HEK293 (cell line): ENCODE measurements at regions not wholly inside any gene's neighbourhood (a gene's known extent, or its start where the extent isn't known, plus 50 kb on each side); places are given as distances from the start of the nearest gene placed in this dataset.

Source experiments
- CTCF ChIA-PET: fragments of 350-600 bp; formaldehyde crosslinking; extraction: SDS; loops from one replicate; lab custom pipeline; 2021; ENCODE audit warnings: antibody characterized with exemption; lab: Yijun Ruan, JAX
- POLR2A ChIA-PET: fragments of 300-600 bp; formaldehyde crosslinking; extraction: SDS; loops from one replicate; lab custom pipeline; 2020; ENCODE audit warnings: antibody characterized with exemption, inconsistent platforms; lab: Yijun Ruan, JAX
- H3K27ac ChIP-seq: fragments of 200-500 bp; sonication (Bioruptor generic); 2 replicates; pipeline ENCODE4 v1.5.1; 2014; ENCODE audit warnings: low read depth, low read length, control low read depth, inconsistent platforms; ENCODE audit errors: extremely low read depth
- H3K36me3 ChIP-seq, 2 experiments: fragments of 200-500 bp in 1 of 2; sonication (Bioruptor generic) in 1 of 2; 1 replicate in 1 of 2; 2 replicates in 1 of 2; pipeline ENCODE4 v1.5.1; 2014 to 2017; ENCODE audit warnings: inconsistent platforms in 2 of 2, low read length in 2 of 2; ENCODE audit not compliant: control insufficient read depth in 2 of 2, insufficient read depth in 1 of 2
- H3K4me1 ChIP-seq: fragments of 200-500 bp; sonication (Bioruptor generic); 2 replicates; pipeline ENCODE4 v1.5.1; 2014; ENCODE audit warnings: mild to moderate bottlenecking, low read length, inconsistent platforms; ENCODE audit not compliant: control insufficient read depth, insufficient read depth
- H3K4me3 ChIP-seq: 2 replicates; pipeline ENCODE4 v1.5.1; 2011; ENCODE audit warnings: low read depth, mild to moderate bottlenecking, control low read depth, low read length, moderate library complexity
- H3K9me3 ChIP-seq: fragments of 200-500 bp; sonication (Bioruptor generic); 2 replicates; pipeline ENCODE4 v1.5.1; 2014; ENCODE audit warnings: low read depth, low read length, inconsistent platforms; ENCODE audit not compliant: control insufficient read depth, insufficient read depth
- FEZF1 ChIP-seq: fragments of 450-650 bp; formaldehyde crosslinking; IDR thresholded peaks from 2 replicates; pipeline ENCODE4 v1.5.1; 2016; ENCODE audit warnings: missing biosample characterization, missing genetic modification characterization
- IKZF3 ChIP-seq: fragments of 450-650 bp; IDR thresholded peaks from 2 replicates; pipeline ENCODE4 v1.5.0; 2018; ENCODE audit warnings: missing biosample characterization, mild to moderate bottlenecking, missing genetic modification characterization, moderate library complexity
- KLF1 ChIP-seq: fragments of 450-650 bp; formaldehyde crosslinking; IDR thresholded peaks from 2 replicates; pipeline ENCODE4 v1.5.1; 2016; ENCODE audit warnings: missing biosample characterization, missing genetic modification characterization
- MZF1 ChIP-seq: fragments of 450-650 bp; formaldehyde crosslinking; IDR thresholded peaks from 2 replicates; pipeline ENCODE4 v1.5.1; 2017; ENCODE audit warnings: missing biosample characterization, missing genetic modification characterization, borderline replicate concordance
- SCRT2 ChIP-seq: fragments of 450-650 bp; formaldehyde crosslinking; IDR thresholded peaks from 2 replicates; pipeline ENCODE4 v1.5.1; 2016; ENCODE audit warnings: missing biosample characterization, missing genetic modification characterization
- SP7 ChIP-seq: fragments of 450-650 bp; formaldehyde crosslinking; IDR thresholded peaks from 2 replicates; pipeline ENCODE4 v1.5.1; 2016; ENCODE audit warnings: missing biosample characterization, missing genetic modification characterization
- ZBTB20 ChIP-seq: fragments of 450-650 bp; formaldehyde crosslinking; IDR thresholded peaks from 2 replicates; pipeline ENCODE4 v1.5.1; 2016; ENCODE audit warnings: missing biosample characterization, missing genetic modification characterization
- ZNF114 ChIP-seq: fragments of 450-650 bp; formaldehyde crosslinking; IDR thresholded peaks from 2 replicates; pipeline ENCODE4 v1.5.0; 2017; ENCODE audit warnings: missing biosample characterization, missing genetic modification characterization
- ZNF19 ChIP-seq: fragments of 450-650 bp; formaldehyde crosslinking; IDR thresholded peaks from 2 replicates; pipeline ENCODE4; 2016; ENCODE audit warnings: missing biosample characterization, missing genetic modification characterization, low read depth
- ZNF23 ChIP-seq: fragments of 450-650 bp; formaldehyde crosslinking; IDR thresholded peaks from 2 replicates; pipeline ENCODE4 v1.5.1; 2016; ENCODE audit warnings: missing biosample characterization, missing genetic modification characterization, borderline replicate concordance
- ZNF350 ChIP-seq: fragments of 450-650 bp; formaldehyde crosslinking; IDR thresholded peaks from 2 replicates; pipeline ENCODE4 v1.5.0; 2017; ENCODE audit warnings: missing biosample characterization, mild to moderate bottlenecking, missing genetic modification characterization
- ZNF37A ChIP-seq: fragments of 450-650 bp; IDR thresholded peaks from 2 replicates; pipeline ENCODE4 v1.5.1; 2018; ENCODE audit warnings: missing biosample characterization, missing genetic modification characterization
- ZNF426 ChIP-seq: fragments of 450-650 bp; formaldehyde crosslinking; IDR thresholded peaks from 2 replicates; pipeline ENCODE4 v1.5.1; 2017; ENCODE audit warnings: missing biosample characterization, missing genetic modification characterization, mild to moderate bottlenecking, inconsistent platforms, moderate library complexity
- ZNF501 ChIP-seq: fragments of 450-650 bp; formaldehyde crosslinking; IDR thresholded peaks from 2 replicates; pipeline ENCODE4 v1.5.1; 2016; ENCODE audit warnings: missing biosample characterization, missing genetic modification characterization
- ZNF558 ChIP-seq: fragments of 450-650 bp; formaldehyde crosslinking; IDR thresholded peaks from 2 replicates; pipeline ENCODE4 v1.5.1; 2016; ENCODE audit warnings: missing biosample characterization, missing genetic modification characterization
- ZNF585B ChIP-seq: fragments of 450-650 bp; formaldehyde crosslinking; IDR thresholded peaks from 2 replicates; pipeline ENCODE4 v1.5.1; 2016; ENCODE audit warnings: missing biosample characterization, missing genetic modification characterization
- ZNF596 ChIP-seq: fragments of 450-650 bp; IDR thresholded peaks from 2 replicates; pipeline ENCODE4 v1.5.0; 2018; ENCODE audit warnings: missing biosample characterization, mild to moderate bottlenecking, missing genetic modification characterization, moderate library complexity
- ZNF664 ChIP-seq: fragments of 450-650 bp; formaldehyde crosslinking; IDR thresholded peaks from 2 replicates; pipeline ENCODE4 v1.5.1; 2016; ENCODE audit warnings: missing biosample characterization, missing genetic modification characterization
- ZNF777 ChIP-seq: fragments of 450-650 bp; formaldehyde crosslinking; IDR thresholded peaks from 2 replicates; pipeline ENCODE4 v1.5.1; 2017; ENCODE audit warnings: missing biosample characterization, missing genetic modification characterization, borderline replicate concordance
- ZSCAN16 ChIP-seq: fragments of 450-650 bp; formaldehyde crosslinking; IDR thresholded peaks from 2 replicates; pipeline ENCODE4 v1.5.1; 2016; ENCODE audit warnings: missing biosample characterization, missing genetic modification characterization
- ZSCAN23 ChIP-seq: fragments of 450-650 bp; formaldehyde crosslinking; IDR thresholded peaks from 2 replicates; pipeline ENCODE4 v1.5.1; 2016; ENCODE audit warnings: missing biosample characterization, missing genetic modification characterization
- ZSCAN30 ChIP-seq: fragments of 450-650 bp; IDR thresholded peaks from 2 replicates; pipeline ENCODE4 v1.5.1; 2018; ENCODE audit warnings: missing biosample characterization, mild to moderate bottlenecking, missing genetic modification characterization, moderate library complexity
- ZXDB ChIP-seq: fragments of 450-650 bp; formaldehyde crosslinking; IDR thresholded peaks from 2 replicates; pipeline ENCODE4 v1.5.1; 2016; ENCODE audit warnings: missing biosample characterization, missing genetic modification characterization
- TF ChIP-seq, protein P1 (sequence below): fragments of 450-650 bp; IDR thresholded peaks from 2 replicates; pipeline ENCODE4 v1.5.1; 2018; ENCODE audit warnings: missing biosample characterization, mild to moderate bottlenecking, missing genetic modification characterization
- TF ChIP-seq, protein P2 (sequence below): fragments of 450-650 bp; formaldehyde crosslinking; IDR thresholded peaks from 2 replicates; pipeline ENCODE4 v1.5.1; 2016; ENCODE audit warnings: missing biosample characterization, missing genetic modification characterization
- TF ChIP-seq, protein P3 (sequence below): fragments of 450-650 bp; formaldehyde crosslinking; IDR thresholded peaks from 2 replicates; pipeline ENCODE4 v1.5.1; 2016; ENCODE audit warnings: missing biosample characterization, missing genetic modification characterization
- TF ChIP-seq, protein P4 (sequence below): fragments of 450-650 bp; formaldehyde crosslinking; IDR thresholded peaks from 2 replicates; pipeline ENCODE4; 2016; ENCODE audit warnings: missing biosample characterization, missing genetic modification characterization

DNA sequence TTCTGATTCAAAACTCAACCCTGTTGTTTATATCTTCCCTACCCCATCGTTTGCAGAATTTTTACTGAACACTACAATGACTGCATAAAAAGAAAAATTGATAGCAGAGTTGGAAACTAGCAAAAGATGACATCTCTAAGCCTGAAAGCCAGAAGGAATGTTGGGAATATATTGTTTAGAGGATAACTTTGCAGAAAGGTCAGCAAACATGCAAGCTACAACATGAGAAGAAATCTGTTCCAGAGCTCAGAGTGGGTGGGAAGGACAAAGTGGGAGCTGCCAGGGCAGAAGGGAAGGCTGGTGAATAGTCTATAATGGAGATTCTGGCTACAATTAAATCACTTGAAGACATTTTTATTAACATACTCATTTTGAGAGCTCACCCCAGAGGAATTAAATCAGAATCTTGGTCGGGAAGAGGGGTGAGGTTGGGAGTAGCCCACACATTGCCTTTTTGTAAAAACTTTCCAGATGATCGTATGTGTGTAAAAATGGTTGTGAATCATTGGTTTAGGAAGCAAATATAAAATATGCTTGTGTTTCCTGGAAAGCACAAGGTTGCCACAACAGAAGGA, 574.8 kb downstream of the FLRT2 start:
- no peaks in the 10 kb centered on the region for H3K36me3 ChIP-seq
- POLR2A ChIA-PET = no interaction called here
- H3K4me3 ChIP-seq = no peak overlapping the region
- TF ChIP-seq, protein P1, sequence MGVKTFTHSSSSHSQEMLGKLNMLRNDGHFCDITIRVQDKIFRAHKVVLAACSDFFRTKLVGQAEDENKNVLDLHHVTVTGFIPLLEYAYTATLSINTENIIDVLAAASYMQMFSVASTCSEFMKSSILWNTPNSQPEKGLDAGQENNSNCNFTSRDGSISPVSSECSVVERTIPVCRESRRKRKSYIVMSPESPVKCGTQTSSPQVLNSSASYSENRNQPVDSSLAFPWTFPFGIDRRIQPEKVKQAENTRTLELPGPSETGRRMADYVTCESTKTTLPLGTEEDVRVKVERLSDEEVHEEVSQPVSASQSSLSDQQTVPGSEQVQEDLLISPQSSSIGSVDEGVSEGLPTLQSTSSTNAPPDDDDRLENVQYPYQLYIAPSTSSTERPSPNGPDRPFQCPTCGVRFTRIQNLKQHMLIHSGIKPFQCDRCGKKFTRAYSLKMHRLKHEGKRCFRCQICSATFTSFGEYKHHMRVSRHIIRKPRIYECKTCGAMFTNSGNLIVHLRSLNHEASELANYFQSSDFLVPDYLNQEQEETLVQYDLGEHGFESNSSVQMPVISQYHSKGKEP (tag by site-specific recombination) = no peak
- TF ChIP-seq ZNF558 (tag by site-specific recombination) (no peak), KLF1 (tag by site-specific recombination) (no peak), ZNF37A (tag by site-specific recombination) (no peak), ZNF585B (no peak), SP7 (no peak), SCRT2 (no peak), ZSCAN16 (tag by site-specific recombination) (no peak), ZSCAN23 (tag by site-specific recombination) (no peak), ZNF350 (tag by site-specific recombination) (no peak), MZF1 (tag by site-specific recombination) (no peak), IKZF3 (tag by site-specific recombination) (no peak), ZNF501 (tag by site-specific recombination) (no peak), ZNF596 (no peak), ZXDB (tag by site-specific recombination) (no peak), ZSCAN30 (tag by site-specific recombination) (no peak), ZNF664 (tag by site-specific recombination) (no peak)
- TF ChIP-seq, protein P2, sequence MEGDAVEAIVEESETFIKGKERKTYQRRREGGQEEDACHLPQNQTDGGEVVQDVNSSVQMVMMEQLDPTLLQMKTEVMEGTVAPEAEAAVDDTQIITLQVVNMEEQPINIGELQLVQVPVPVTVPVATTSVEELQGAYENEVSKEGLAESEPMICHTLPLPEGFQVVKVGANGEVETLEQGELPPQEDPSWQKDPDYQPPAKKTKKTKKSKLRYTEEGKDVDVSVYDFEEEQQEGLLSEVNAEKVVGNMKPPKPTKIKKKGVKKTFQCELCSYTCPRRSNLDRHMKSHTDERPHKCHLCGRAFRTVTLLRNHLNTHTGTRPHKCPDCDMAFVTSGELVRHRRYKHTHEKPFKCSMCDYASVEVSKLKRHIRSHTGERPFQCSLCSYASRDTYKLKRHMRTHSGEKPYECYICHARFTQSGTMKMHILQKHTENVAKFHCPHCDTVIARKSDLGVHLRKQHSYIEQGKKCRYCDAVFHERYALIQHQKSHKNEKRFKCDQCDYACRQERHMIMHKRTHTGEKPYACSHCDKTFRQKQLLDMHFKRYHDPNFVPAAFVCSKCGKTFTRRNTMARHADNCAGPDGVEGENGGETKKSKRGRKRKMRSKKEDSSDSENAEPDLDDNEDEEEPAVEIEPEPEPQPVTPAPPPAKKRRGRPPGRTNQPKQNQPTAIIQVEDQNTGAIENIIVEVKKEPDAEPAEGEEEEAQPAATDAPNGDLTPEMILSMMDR (tag by site-specific recombination) = no peak
- no peaks in the 10 kb centered on the region for H3K9me3 ChIP-seq
- CTCF ChIA-PET = no interaction called here
- no peak overlapping the region for H3K27ac ChIP-seq
- no peaks in the 10 kb centered on the region for H3K4me1 ChIP-seq

DNA sequence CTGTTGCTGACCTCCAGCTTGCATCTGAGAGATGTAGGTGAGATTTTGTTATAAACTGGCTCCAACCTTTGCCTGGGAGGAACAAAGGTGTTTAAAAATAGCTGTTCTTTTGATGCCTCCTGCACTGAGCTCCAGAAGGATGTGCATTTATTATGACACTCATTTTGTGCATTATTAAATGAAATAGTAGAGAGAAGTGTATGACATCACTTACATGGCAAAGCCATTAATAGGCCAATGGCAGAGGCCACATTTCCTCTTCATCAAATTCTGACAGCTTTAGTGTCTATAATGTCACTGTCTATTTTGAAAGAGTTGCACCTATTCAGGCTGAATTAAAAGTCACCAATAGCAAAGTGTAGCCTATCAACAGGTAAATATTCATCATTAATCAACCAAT, 564.6 kb downstream of the FLRT2 start:
- H3K27ac ChIP-seq = no peak overlapping the region
- CTCF ChIA-PET = no interaction called here
- no peaks in the 10 kb centered on the region for H3K36me3 ChIP-seq
- H3K4me1 ChIP-seq = no peaks in the 10 kb centered on the region
- H3K4me3 ChIP-seq = no peak overlapping the region
- H3K9me3 ChIP-seq = no peaks in the 10 kb centered on the region
- TF ChIP-seq ZNF19 (tag by site-specific recombination) = no peak
- TF ChIP-seq ZNF558 (tag by site-specific recombination) = no peak
- no peak for TF ChIP-seq ZBTB20 (tag by site-specific recombination)
- no peak for TF ChIP-seq ZNF114 (tag by site-specific recombination)
- TF ChIP-seq ZNF777 = no peak
- TF ChIP-seq FEZF1 (tag by site-specific recombination) = no peak
- TF ChIP-seq, protein P3, sequence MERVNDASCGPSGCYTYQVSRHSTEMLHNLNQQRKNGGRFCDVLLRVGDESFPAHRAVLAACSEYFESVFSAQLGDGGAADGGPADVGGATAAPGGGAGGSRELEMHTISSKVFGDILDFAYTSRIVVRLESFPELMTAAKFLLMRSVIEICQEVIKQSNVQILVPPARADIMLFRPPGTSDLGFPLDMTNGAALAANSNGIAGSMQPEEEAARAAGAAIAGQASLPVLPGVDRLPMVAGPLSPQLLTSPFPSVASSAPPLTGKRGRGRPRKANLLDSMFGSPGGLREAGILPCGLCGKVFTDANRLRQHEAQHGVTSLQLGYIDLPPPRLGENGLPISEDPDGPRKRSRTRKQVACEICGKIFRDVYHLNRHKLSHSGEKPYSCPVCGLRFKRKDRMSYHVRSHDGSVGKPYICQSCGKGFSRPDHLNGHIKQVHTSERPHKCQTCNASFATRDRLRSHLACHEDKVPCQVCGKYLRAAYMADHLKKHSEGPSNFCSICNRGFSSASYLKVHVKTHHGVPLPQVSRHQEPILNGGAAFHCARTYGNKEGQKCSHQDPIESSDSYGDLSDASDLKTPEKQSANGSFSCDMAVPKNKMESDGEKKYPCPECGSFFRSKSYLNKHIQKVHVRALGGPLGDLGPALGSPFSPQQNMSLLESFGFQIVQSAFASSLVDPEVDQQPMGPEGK (tag by site-specific recombination) = no peak
- TF ChIP-seq, protein P4, sequence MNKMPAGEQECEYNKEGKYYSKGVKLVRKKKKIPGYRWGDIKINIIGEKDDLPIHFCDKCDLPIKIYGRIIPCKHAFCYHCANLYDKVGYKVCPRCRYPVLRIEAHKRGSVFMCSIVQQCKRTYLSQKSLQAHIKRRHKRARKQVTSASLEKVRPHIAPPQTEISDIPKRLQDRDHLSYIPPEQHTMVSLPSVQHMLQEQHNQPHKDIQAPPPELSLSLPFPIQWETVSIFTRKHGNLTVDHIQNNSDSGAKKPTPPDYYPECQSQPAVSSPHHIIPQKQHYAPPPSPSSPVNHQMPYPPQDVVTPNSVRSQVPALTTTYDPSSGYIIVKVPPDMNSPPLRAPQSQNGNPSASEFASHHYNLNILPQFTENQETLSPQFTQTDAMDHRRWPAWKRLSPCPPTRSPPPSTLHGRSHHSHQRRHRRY = no peak
- TF ChIP-seq ZNF23 (tag by site-specific recombination) = no peak
- TF ChIP-seq ZNF426 (tag by site-specific recombination) = no peak
- POLR2A ChIA-PET = no interaction called here
